ENCODE measurements at regions not wholly inside any gene's neighbourhood (a gene's known extent, or its start where the extent isn't known, plus 50 kb on each side); places are given as distances from the start of the nearest gene placed in this dataset.

DNA sequence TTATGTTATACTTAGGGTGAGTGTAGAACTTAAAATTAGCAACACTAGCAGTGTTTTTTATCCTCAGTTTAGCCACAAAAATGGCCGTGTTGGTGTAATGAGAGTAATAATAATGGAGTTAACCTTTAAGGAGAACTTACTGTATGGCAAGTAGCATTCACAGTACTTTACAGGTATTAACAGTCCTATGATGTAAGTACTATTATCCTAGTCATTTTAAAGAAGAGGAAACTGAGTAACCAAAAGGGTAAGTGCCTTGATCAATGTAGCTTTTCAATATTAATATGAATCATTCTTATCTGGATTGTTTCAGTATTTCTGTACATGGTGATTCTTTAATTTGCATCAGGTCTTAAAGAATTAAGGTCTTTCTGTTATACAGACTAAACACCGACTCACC, 170.3 kb downstream of the CD47 start:
- TF ChIP-seq POLR2A (IDR thresholded peaks at IDR 0.05; ENCODE audit: low read depth) = no peak
- TF ChIP-seq, protein P1, sequence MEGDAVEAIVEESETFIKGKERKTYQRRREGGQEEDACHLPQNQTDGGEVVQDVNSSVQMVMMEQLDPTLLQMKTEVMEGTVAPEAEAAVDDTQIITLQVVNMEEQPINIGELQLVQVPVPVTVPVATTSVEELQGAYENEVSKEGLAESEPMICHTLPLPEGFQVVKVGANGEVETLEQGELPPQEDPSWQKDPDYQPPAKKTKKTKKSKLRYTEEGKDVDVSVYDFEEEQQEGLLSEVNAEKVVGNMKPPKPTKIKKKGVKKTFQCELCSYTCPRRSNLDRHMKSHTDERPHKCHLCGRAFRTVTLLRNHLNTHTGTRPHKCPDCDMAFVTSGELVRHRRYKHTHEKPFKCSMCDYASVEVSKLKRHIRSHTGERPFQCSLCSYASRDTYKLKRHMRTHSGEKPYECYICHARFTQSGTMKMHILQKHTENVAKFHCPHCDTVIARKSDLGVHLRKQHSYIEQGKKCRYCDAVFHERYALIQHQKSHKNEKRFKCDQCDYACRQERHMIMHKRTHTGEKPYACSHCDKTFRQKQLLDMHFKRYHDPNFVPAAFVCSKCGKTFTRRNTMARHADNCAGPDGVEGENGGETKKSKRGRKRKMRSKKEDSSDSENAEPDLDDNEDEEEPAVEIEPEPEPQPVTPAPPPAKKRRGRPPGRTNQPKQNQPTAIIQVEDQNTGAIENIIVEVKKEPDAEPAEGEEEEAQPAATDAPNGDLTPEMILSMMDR (IDR thresholded peaks at IDR 0.05) = no peak

Data from esophagus muscularis mucosa (tissue), 3 donors.